Omental fat pad (tissue), 3 donors: ENCODE measurements at regions not wholly inside any gene's neighbourhood (a gene's known extent, or its start where the extent isn't known, plus 50 kb on each side); places are given as distances from the start of the nearest gene placed in this dataset.

Source experiments
- ATAC-seq: fragments of 150-250 bp; one replicate; pipeline ENCODE4 v1.9.1; 2016; ENCODE audit warnings: mild to moderate bottlenecking, moderate library complexity; ENCODE audit not compliant: low FRiP score
- DNase-seq: peaks from one replicate; pipeline ENCODE4 v3.0.0-alpha.2; 2019; ENCODE audit warnings: low spot score
- CTCF ChIP-seq, 3 donors: fragments of 450-650 bp; IDR thresholded peaks; one replicate each; pipeline ENCODE4 v1.5.1; 2016 to 2017; ENCODE audit warnings: antibody characterized with exemption in 3 of 3, mild to moderate bottlenecking in 3 of 3, moderate library complexity in 2 of 3

DNA sequence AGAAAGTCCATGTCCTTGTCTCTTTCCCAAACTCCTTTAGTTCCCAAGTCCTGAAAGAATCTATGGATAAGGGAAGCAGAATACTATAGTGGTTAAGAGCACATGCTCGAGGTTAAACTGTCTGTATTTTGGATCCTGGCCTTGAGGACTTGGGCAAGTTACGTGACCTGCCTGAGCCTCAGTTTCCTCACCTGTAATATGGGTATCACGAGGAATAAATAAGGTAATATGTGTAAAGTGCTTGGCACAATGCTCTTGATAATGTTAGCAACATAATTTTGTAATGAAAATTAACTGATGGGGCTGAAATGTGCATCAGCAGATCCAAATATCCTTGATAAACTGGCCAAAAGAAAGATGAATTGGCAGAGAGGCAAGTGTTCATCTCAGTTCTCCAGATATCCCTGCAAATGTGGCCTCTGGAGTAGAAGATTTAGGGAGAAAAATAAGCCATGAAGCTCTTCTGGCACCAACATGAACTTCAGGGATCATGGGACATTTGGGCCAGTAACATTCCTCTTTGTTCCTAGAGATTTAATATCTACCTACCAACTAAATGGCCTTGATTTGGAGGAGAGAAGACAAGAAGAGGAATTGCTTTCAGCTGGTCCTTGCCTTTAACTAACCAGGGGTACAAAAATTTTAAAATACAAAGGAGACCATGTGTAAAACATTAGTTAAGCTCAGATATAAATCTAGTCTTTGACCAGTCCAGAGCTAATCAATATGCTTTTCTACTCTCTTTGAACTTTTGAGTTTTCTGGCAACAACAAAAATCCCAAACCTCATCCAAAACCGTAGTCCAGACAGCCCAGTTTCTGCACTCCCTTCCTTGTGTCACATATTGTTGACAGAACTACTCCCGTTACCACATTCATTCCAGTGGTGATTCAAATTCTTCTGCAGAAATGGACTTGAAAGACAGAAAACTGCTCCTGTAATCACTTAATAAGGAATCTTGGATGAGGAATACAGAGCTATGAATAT, 52.7 kb upstream of the EML4 start:
- ATAC-seq: peak; percentile 48
- DNase-seq: no peak
- no peak for TF ChIP-seq CTCF (IDR thresholded peaks at IDR 0.05)

- DNase-seq (no peak), ATAC-seq (no peak)
- no peak for TF ChIP-seq CTCF (IDR thresholded peaks at IDR 0.05)
These were observed 52.0 kb upstream of the EML4 start for GRCh38 chr2:42117182-42117579.

DNA sequence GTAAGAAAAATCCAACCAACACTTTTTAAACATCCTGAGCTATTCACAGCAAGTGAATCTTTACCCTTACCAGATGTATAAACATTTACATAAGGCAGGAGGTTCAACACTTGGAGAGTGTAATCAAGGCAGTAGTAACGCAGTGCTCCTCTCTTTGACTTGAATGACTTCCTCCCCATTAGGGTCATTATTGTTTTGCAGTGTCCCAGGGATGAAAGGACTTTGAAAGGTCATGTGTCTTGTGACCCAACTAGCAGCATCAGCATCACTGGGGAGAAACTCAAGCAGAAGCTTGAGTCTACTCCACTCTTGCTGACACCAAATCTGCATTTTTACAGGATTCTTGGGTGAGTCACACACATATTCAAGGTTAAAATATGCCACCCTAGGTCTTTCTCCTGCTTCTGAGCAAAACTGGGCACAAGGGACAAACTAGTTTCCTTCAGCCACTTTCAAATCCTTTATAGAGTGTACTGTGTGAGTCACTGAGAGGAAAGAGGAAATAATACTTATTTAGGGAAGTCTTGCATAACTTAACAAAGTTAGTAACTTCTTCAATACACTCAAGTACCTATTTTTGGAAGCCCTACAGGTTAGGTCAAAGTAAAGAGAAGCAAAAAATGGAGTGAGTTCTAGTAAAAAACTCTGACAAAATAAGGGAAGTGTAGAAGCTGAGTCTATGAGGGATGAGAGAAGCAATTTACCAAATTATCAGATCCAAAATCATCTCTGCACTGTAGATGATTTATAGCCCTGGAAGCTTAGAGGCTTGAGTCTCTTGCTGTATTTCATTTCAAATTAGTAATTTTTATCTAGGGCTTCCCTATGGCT, 51.0 kb upstream of the EML4 start:
- peak; percentile 82 for ATAC-seq
- no peak for DNase-seq
- TF ChIP-seq CTCF (IDR thresholded peaks at IDR 0.05): no peak

DNA sequence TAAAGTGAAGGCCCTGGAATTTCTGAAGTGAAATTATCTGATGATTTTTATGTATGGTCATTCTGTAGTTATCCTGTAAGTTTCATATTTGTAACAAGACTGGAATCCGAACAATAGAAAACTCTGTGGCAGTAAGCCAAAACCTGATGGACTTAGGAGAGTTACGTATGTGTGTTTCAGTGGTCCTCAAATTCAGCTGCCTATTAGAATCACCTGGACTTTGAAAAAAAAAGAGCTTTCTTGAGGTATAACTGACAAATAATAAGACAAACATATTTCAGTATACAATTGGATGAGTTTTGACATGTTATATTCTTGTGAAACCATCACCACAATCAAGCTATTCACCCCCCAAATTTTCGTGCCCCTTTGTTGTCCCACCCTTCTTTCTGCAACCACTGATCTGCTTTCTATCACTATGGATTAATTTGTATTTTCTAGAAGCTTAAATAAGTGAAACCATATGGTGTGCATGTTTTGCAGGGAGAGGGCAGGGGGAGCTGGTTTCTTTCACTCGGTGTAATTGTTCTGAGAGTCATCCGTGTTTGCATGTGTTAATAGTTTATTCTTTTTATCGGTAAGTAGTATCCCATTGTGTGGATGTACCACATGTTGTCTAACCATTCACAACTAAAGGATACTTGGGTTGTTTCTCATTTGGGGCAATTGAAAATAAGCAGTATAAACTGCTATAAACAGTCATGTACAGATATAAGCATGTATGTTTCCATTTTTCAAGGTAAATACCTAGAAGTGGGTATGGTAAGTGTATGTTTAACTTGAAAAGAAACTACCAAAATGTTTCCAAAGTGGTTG, 50.2 kb upstream of the EML4 start:
- TF ChIP-seq CTCF (IDR thresholded peaks at IDR 0.05): no peak
- ATAC-seq (no peak), DNase-seq (no peak)
